ENCODE measurements at regions not wholly inside any gene's neighbourhood (a gene's known extent, or its start where the extent isn't known, plus 50 kb on each side); places are given as distances from the start of the nearest gene placed in this dataset.

DNA sequence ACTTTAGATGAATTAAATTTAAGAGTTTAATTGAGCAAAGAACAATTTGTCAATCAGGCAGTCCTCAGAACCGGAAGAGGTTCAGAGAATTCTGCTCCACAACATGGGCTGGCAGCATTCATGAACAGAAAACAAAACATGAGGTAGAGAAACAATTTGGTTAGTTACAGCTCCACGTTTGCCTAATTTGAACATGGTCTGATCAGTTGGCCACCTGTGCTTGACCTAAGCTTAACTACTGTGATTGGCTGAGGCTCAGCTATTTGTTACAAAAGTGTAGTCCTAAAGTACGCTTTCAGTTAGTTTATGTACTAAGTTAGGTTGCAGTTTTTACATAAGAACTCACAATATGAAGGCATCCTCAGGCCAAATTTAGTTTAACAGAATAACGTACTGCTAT is 258.6 kb downstream of the ADAM29 start:
- TF ChIP-seq SP1 (IDR thresholded peaks at IDR 0.05) (no peak), ELF4 (IDR thresholded peaks at IDR 0.05) (no peak), NFRKB (IDR thresholded peaks at IDR 0.05) (no peak), FOXM1 (IDR thresholded peaks at IDR 0.05; ENCODE audit: borderline replicate concordance) (no peak), TARDBP (IDR thresholded peaks at IDR 0.05) (no peak)
